GM19025 (cell line): ENCODE measurements at regions not wholly inside any gene's neighbourhood (a gene's known extent, or its start where the extent isn't known, plus 50 kb on each side); places are given as distances from the start of the nearest gene placed in this dataset.
"Not testable (repeated sequence)": the region's sequence is repeated elsewhere in the genome, so short reads cannot be mapped to it uniquely, and the experiment has no call there.

ENCODE experiments used
- ATAC-seq: cut with Tn5 transposase; IDR thresholded peaks from one replicate; pipeline ENCODE4 v1.9.1; 2021; ENCODE audit warnings: mild to moderate bottlenecking, low read depth, moderate library complexity; ENCODE audit not compliant: unreplicated experiment

DNA sequence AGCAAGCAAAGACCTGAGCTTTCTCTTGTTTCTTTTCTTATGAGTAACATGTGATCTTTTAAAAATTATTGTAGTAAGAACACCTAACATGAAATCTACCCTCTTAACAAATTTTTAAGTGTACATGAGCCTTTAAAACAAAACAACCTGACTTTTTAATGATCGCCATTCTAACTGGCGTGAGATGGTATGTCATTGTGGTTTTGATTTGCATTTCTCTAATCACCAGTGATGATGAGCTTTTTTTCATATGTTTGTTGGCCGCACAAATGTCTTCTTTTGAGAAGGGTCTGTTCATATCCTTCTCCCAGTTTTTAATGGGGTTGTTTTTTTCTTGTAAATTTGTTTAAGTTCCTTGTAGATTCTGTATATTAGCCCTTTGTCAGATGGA, 73.7 kb upstream of the BMP2 start:
- ATAC-seq: not testable (repeated sequence)

GRCh38 chr20:6693178-6693807, 74.2 kb upstream of the BMP2 start:
- ATAC-seq: no peak

GRCh38 chr20:6692566-6693173, 74.8 kb upstream of the BMP2 start:
- no peak for ATAC-seq

DNA sequence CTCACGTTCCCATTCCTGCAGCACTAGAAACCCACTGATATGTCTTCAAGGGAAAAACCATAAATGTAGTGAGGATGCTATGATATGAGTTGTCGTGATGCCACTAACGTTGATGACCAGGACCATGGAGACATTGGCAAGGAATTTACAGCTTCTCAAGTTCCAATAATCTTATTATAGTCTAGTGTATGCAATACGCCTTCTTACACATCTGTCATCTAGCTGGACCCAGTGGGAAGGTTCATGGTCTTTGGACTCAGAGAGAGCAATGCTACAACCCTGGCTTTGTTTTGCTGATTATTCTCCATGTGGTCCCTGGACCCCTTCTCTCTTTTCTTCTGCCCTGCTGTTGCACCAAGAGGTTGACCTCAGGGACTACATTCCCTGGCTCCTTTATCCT, 76.0 kb upstream of the BMP2 start:
- no peak for ATAC-seq

DNA sequence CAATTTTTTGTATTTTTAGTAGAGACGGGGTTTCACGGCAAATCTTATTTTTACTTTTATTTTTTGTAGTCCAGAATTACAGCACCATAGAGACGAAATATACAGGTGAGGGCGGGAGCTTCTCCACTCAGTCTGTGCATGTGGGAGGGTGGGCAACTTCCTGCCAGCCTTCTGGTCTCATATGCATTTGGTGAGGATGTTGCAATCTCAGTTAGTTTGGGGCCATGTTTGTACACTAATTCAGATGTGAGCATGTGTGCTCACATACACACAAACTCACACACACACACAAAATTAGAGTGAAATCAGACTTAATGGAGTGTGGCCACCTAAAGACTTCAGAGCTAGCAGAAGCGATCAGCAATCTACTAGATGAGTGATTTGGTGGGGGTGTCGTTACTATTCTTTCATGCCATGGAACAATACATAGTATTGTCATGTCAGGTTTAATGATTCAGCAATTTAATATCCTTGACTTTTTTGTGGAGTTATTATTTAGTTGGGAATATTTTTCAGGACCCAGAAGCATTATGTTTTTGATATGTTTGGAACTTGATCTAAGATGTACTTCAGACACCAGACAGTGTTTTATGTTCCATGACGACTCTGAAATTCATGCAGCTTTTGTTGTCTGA, 78.0 kb upstream of the BMP2 start:
- ATAC-seq: no peak

- ATAC-seq: no peak
Measured at GRCh38 chr20:6686171-6686570, 81.3 kb upstream of the BMP2 start.

- ATAC-seq: no peak
Measured at GRCh38 chr20:6685626-6686025, 81.9 kb upstream of the BMP2 start.

DNA sequence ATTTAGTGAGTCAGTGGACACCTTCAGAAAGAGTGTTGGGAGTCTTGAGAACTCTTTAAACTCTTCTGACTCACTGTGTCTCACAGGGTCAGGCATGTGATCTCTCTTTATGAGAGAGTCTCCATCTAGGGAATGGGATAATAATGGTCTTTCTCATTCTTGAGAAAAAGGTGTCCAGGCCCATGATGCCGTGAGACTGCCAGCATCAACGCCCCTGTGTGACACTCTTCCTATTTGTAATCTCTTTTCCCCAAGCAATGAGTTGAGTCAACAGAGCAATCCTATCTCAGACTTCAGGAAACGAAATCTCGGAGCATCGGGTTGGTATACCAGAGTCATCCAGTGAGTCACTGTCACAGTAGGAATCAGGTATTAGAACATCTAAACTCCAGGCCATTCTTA, 82.3 kb upstream of the BMP2 start:
- ATAC-seq: no peak

DNA sequence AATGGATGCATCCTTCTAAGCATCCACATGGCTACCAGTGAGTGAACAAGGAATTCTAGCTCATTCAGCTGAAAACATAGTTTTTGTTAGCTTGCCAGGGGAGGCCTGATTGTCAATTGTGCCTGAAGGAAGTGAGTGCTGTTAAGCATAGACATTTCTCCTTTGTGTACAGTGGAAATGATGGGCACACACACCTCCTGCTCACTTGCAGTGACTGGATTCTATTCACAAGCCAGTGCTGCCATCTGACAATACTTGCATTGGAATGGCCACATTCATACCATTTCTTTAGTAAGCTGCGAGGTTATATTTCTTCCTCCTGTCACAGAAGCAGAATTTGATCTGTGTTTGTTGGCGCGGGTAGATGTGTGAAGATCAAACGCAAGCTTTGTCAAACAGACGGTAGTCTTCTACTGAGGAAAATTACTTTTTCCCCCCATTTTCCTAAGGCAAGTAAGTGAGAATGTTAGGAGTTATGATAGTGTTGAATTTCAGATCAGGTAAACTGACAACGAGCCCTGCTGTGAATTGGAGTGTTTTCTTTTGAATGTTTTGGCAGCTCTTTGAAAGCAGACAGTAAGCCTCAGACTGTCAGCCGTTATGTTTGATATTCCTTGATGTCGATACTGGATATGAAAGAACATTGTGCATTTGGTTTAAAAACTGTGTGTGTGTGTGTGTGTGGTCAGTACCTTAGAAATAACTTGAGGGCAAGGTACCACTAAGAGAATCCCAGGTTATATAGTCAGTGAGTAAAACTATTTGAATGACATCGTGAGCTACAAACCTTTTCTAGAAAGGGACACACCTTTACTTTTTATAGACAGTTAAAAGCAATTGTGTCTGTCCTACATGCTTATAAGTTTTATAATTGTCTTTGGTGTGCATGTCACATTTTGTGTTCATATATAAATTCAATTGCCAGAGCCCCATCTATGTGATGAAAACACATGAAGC, 84.2 kb upstream of the BMP2 start:
- ATAC-seq: no peak

DNA sequence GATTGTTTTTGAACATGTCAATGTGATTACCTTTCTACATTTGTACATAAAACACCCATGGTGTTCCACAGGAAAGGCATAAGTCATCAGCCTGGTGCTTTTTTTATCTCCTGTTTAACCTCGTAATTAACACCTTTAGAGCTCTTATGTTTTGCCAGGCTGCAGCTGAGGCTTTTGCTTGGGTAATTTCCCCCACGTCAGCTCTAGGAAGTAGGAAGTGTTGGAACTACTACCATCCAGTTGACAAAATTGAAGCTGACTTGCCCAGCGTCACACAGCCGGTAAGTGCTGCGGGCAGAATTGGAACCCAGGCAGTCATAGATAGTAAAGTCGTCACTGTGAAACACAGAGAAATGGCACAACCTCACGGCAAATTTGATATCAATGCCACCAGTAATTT, 86.6 kb upstream of the BMP2 start:
- no peak for ATAC-seq

DNA sequence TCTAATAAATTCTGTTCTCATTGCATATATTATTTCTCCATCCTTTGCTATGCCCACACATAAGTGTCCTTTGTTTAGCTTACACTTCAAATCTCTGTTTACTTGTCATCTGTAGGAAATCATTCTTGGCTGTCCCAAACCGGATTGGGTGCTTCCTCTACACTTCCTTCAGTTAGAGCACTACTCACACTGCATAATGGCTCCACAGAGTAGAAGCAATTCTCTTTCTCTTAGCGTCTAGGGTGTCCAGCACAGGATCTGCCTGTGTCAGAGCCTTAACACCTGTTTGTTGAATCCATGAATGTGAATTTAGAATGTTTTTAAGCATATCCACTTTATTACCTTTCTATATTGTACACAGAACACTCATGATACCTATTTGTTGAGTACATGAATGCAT, 87.0 kb upstream of the BMP2 start:
- ATAC-seq: no peak

DNA sequence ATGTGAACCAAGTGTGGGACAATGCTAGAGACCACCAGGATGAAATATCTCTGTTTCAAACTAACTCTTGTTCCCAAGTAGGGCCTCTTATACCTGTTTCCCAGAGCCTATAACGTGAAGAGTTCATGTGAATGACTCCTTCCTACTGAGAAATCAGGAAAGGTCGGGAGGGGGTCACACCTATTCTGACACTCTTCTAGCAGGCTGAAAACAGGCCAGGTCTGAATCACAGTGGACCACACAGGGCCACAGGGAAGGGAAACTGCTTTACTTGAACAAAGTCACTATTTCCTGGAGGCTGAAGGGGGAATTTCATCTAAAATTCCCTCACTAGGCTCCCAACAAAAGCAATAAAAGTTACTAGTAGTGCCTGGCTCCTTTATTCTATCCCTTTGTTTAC, 88.4 kb upstream of the BMP2 start:
- ATAC-seq: no peak

GRCh38 chr20:6678101-6678500, 89.4 kb upstream of the BMP2 start:
- ATAC-seq: no peak

- no peak for ATAC-seq
Measured at GRCh38 chr20:6674831-6675230, 92.7 kb upstream of the BMP2 start.

GRCh38 chr20:6673071-6673470, 94.4 kb upstream of the BMP2 start:
- ATAC-seq: no peak

GRCh38 chr20:6671829-6672228, 95.7 kb upstream of the BMP2 start:
- ATAC-seq: no peak

DNA sequence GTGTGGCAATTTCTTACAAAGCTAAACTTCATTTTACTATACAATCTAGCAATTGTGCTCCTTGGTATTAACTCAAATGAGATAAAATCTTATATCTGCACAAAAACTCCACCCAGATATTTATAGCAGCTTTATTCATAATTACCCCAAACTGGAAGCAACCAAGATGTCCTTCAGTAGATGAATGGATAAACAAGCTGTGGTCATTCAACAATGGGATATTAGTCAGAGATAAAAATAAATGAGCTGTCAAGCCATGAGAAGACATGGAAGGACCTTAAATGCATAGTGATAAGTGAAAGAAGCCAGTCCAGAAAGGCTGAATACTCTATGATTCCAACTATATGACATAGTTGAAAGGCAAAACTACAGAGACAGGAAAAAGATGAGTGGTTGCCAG, 98.9 kb upstream of the BMP2 start:
- no peak for ATAC-seq

DNA sequence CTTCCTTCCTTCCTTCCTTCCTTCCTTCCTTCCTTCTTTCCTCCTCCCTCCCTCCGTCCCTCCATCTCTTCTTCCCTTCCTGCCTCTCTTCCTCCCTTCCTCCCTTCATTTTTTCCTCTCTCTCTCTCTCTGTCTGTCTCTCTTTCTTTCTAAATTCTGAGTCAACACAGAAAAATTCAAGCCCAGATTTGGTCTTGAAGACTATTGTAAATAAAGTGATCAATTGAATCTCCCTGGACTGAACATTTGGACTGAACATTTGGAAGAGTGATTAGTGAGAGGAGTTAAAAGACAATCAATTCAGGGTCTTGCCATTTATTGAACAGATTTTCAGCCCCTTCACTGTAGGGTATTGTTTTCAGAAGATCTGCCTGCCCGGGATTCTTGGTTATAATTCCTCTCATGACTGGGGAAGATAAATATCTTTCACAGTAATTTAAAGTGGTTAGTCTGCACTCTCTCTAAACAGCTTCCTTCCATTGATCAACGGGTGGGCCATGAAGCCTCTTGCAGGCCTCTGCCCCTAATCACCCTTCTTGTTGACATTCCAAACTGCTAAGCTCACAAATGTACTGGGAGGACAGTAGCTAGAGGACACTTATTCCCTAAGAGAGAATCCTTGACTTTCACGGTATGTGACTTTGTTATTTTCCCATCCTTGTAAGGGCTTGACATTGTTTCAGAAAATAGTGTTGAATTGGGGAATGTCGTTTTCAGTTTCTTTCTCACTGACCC, 101.7 kb upstream of the BMP2 start:
- ATAC-seq: no peak

DNA sequence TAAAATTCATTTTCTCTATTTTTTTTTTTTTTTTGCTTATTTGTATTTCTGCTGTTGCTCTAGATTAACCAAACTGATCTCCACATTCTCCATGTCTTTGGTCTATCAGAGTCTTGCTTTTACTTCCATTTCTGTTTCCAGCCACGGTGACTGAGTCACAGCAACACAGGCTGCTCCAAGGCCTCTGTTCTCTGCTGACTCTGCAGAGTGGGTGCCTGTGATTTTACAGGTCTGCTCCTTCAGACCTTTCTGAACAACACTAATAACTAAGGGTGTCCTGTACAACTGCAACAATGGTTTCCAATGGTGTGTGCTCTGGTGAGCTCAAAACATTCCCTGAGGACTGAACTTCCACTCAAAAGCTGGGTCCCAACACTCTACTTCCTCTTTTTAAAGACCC, 102.3 kb upstream of the BMP2 start:
- no peak for ATAC-seq

DNA sequence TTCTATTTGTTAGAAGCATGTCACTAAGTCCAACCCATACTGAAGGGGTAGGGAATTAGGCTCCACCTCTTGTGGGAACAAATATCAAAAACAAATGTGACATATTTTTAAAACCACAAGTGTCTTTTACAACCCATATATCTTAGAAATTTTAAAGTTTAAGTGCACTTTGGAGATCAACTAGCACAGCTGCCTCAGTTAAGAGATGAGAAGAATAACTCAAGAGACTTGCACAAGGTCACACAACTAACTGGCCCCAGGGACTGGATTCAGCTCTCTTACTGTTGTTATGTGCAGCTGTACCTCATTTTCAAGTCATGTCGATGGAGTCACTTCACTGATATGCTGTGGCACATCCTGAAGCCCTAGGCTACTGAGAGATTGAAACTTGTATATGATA, 102.9 kb upstream of the BMP2 start:
- no peak for ATAC-seq
